ENCODE measurements at regions not wholly inside any gene's neighbourhood (a gene's known extent, or its start where the extent isn't known, plus 50 kb on each side); places are given as distances from the start of the nearest gene placed in this dataset.

DNA sequence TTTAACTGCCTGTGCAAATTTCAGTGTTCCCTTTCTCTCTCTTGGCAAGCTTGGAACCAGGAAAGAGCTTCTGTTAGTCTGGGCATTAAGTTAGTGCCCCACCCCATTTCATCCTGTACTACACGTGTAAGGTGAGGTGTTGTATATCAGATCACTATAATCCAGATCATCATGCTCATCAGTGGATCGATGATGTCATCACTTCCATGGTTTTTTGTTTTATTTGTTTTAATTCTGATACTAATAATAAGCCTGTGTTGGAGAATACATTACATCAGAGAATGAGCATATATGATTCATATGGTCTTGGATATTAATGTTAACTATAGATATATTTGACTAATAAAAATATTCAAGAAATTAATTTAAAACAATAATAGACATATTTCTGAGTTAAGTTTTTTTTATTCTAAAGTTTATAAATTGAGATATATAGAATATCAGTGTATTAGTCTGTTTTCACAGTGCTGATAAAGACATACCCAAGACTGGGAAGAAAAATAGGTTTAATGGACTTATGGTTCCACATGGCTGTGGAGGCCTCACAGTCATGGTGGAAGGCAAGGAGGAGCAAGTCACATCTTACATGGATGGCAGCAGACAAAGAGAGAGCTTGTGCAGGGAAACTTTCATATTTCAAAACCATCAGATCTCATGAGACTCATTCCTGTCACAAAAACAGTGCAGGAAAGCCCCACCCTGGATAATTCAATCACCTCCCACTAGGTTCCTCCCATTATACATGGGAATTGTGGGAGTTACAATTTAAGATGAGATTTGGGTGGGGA, 588.3 kb upstream of the B3GALT2 start:
- Histone ChIP-seq H3K4me1 (ENCODE audit: control insufficient read depth, insufficient read depth, low read length) (no peaks in the 10 kb centered on the region), H3K27me3 (ENCODE audit: control insufficient read depth, insufficient read depth, low read length) (no peaks in the 10 kb centered on the region), H3K36me3 (ENCODE audit: control insufficient read depth, insufficient read depth, low read length) (no peaks in the 10 kb centered on the region), H3K27ac (ENCODE audit: low read length) (no peak overlapping the region), H3K9me3 (ENCODE audit: control insufficient read depth, insufficient read depth, low read length) (peaks cover 7% of the 10 kb centered on the region), H3K4me3 (ENCODE audit: low read length) (no peak overlapping the region)
- Mint-ChIP-seq H3K36me3 (no peaks in the 10 kb centered on the region), H3K4me3 (no peak overlapping the region), H3K9me3 (no peaks in the 10 kb centered on the region), H3K4me1 (peaks cover 0 to 3% of the 10 kb centered on the region in 2 donors), H3K27ac (no peak overlapping the region), H3K27me3 (ENCODE audit: low read depth in 2 of 2) (no peaks in the 10 kb centered on the region)
- no CpG with 5 or more reads among the region's 2 CpGs for WGBS (ENCODE audit: insufficient coverage)
- DNase-seq, result no peak
- ATAC-seq, result no peak
- intact Hi-C loops (cut with micrococcal nuclease), result no loop called here
- TF ChIP-seq, protein P1, sequence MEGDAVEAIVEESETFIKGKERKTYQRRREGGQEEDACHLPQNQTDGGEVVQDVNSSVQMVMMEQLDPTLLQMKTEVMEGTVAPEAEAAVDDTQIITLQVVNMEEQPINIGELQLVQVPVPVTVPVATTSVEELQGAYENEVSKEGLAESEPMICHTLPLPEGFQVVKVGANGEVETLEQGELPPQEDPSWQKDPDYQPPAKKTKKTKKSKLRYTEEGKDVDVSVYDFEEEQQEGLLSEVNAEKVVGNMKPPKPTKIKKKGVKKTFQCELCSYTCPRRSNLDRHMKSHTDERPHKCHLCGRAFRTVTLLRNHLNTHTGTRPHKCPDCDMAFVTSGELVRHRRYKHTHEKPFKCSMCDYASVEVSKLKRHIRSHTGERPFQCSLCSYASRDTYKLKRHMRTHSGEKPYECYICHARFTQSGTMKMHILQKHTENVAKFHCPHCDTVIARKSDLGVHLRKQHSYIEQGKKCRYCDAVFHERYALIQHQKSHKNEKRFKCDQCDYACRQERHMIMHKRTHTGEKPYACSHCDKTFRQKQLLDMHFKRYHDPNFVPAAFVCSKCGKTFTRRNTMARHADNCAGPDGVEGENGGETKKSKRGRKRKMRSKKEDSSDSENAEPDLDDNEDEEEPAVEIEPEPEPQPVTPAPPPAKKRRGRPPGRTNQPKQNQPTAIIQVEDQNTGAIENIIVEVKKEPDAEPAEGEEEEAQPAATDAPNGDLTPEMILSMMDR (IDR thresholded peaks at IDR 0.05), result no peak

DNA sequence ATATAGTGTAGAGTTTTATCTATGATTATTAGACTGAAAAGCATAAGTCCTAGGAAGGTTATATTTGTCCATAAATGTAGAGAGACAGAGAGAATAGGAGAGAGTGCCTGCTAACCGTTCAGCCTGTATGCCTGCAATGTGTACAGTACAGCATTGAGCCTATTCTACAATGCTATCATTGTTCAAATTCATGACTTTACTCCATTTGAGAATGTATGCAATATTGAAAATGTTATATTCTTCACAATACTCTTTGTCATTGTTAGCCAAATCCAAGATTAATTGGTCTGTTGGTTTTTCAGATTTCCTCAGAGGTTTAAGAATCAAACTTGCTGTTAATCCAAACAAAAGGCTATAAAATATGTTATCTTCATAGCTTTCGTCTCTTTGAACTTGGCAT, 585.2 kb upstream of the B3GALT2 start:
- Histone ChIP-seq H3K27me3 (ENCODE audit: control insufficient read depth, insufficient read depth, low read length) (no peaks in the 10 kb centered on the region), H3K27ac (ENCODE audit: low read length) (no peak overlapping the region), H3K4me3 (ENCODE audit: low read length) (no peak overlapping the region), H3K9me3 (ENCODE audit: control insufficient read depth, insufficient read depth, low read length) (peaks cover 7% of the 10 kb centered on the region), H3K4me1 (ENCODE audit: control insufficient read depth, insufficient read depth, low read length) (no peaks in the 10 kb centered on the region), H3K36me3 (ENCODE audit: control insufficient read depth, insufficient read depth, low read length) (no peaks in the 10 kb centered on the region)
- ATAC-seq (no peak), DNase-seq (no peak)
- Mint-ChIP-seq H3K4me3 (no peak overlapping the region), H3K27me3 (ENCODE audit: low read depth in 2 of 2) (no peaks in the 10 kb centered on the region), H3K9me3 (no peaks in the 10 kb centered on the region), H3K4me1 (peaks cover 0 to 3% of the 10 kb centered on the region in 2 donors), H3K27ac (no peak overlapping the region), H3K36me3 (no peaks in the 10 kb centered on the region)
- WGBS (ENCODE audit: insufficient coverage), result 78% methylated on average over 1 of the region's 2 CpGs
- intact Hi-C loops (cut with micrococcal nuclease), result no loop called here
- TF ChIP-seq, protein P1 (IDR thresholded peaks at IDR 0.05), result no peak

DNA sequence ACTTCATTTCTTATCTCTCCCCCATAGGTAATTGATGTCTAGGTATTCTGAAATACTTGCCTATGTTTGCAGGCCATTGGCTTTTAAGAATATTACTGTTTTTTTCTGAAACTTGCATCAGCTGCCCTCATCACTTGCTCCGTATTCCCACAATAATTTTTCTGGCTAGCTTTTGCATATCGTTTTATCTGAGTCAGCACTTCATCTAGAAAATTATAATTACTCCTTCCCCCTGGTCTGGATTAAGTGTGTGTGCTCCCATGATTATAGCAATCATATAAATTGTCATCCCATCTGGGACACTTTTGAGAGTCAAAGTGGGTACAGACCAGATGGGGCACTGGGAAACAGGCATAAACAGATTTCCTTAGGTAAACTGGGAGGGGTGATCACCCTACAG, 583.2 kb upstream of the B3GALT2 start:
- TF ChIP-seq, protein P1 (IDR thresholded peaks at IDR 0.05), result no peak
- Mint-ChIP-seq H3K4me1 (peaks cover 0 to 3% of the 10 kb centered on the region in 2 donors), H3K9me3 (no peaks in the 10 kb centered on the region), H3K27me3 (ENCODE audit: low read depth in 2 of 2) (no peaks in the 10 kb centered on the region), H3K4me3 (no peak overlapping the region), H3K27ac (no peak overlapping the region), H3K36me3 (no peaks in the 10 kb centered on the region)
- intact Hi-C loops (cut with micrococcal nuclease), result no loop called here
- H3K27ac ChIP-seq (ENCODE audit: low read length), result no peak overlapping the region
- no peak for ATAC-seq
- H3K27me3 ChIP-seq (ENCODE audit: control insufficient read depth, insufficient read depth, low read length), result no peaks in the 10 kb centered on the region
- no peaks in the 10 kb centered on the region for H3K36me3 ChIP-seq (ENCODE audit: control insufficient read depth, insufficient read depth, low read length)
- 96% methylated on average over 2 of the region's 2 CpGs for WGBS (ENCODE audit: insufficient coverage)
- no peak overlapping the region for H3K4me3 ChIP-seq (ENCODE audit: low read length)
- no peak for DNase-seq
- no peaks in the 10 kb centered on the region for H3K4me1 ChIP-seq (ENCODE audit: control insufficient read depth, insufficient read depth, low read length)
- H3K9me3 ChIP-seq (ENCODE audit: control insufficient read depth, insufficient read depth, low read length), result no peaks in the 10 kb centered on the region

DNA sequence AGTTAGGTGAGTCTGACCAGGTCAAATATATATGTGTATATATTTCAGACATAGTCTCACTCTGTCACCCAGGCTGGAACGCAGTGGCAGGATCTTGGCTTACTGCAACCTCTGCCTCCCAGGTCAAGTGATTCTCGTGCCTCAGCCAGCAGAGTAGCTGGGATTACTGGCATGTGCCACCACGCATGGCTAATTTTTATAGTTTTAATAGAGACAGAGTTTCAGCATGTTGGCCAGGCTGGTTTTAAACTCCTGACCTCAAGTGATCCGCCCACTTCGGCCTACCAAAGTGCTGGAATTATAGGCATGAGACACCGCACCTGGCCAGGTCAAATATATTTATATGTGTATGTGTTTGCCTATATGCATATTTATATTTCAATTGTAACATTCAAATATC, 581.5 kb upstream of the B3GALT2 start:
- ATAC-seq, result no peak
- Histone ChIP-seq H3K36me3 (ENCODE audit: control insufficient read depth, insufficient read depth, low read length) (no peaks in the 10 kb centered on the region), H3K4me3 (ENCODE audit: low read length) (no peak overlapping the region), H3K27me3 (ENCODE audit: control insufficient read depth, insufficient read depth, low read length) (no peaks in the 10 kb centered on the region), H3K4me1 (ENCODE audit: control insufficient read depth, insufficient read depth, low read length) (no peaks in the 10 kb centered on the region), H3K27ac (ENCODE audit: low read length) (no peak overlapping the region), H3K9me3 (ENCODE audit: control insufficient read depth, insufficient read depth, low read length) (no peaks in the 10 kb centered on the region)
- no peaks in the 10 kb centered on the region for H3K36me3 Mint-ChIP-seq
- intact Hi-C loops (cut with micrococcal nuclease), result no loop called here
- no peak overlapping the region for H3K27ac Mint-ChIP-seq
- no peaks in the 10 kb centered on the region for H3K4me1 Mint-ChIP-seq
- TF ChIP-seq, protein P1 (IDR thresholded peaks at IDR 0.05), result no peak
- H3K9me3 Mint-ChIP-seq, result no peaks in the 10 kb centered on the region
- WGBS (ENCODE audit: insufficient coverage), result 98% methylated on average over 5 of the region's 6 CpGs
- DNase-seq, result no peak
- H3K4me3 Mint-ChIP-seq, result no peak overlapping the region
- H3K27me3 Mint-ChIP-seq (ENCODE audit: low read depth in 2 of 2), result no peaks in the 10 kb centered on the region

Measured in natural killer cell (primary cell).